GM12875 (cell line): ENCODE measurements at regions not wholly inside any gene's neighbourhood (a gene's known extent, or its start where the extent isn't known, plus 50 kb on each side); places are given as distances from the start of the nearest gene placed in this dataset.

Source experiments
- H3K4me3 ChIP-seq: one replicate; pipeline ENCODE4 v1.5.1; 2011; ENCODE audit warnings: low read depth, low read length, control low read depth
- CTCF ChIP-seq: IDR thresholded peaks from 2 replicates; pipeline ENCODE4 v1.5.1; 2011; ENCODE audit warnings: low read depth, mild to moderate bottlenecking, control low read depth, inconsistent platforms, low read length, moderate library complexity, borderline replicate concordance; ENCODE audit not compliant: insufficient read depth

DNA sequence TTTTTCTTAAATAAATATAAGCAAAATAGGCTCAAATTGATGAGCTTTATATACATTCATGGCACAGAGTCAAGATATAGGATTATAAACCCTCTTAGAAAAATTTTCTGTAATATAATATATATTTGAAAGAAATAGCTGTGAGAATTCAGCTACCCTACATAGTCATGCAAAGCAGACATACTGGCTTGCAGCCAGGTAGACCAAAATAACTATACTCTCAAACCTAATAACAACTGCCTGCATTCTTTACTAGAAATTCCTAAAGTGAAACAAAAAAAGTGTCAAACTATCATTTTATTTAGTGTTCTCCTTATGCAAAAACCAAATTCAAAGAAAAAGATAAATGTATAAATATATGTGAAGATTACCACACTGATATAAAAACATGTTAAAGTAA is 1390.2 kb downstream of the C4orf33 start:
- H3K4me3 ChIP-seq: no peak overlapping the region
- TF ChIP-seq CTCF: no peak

DNA sequence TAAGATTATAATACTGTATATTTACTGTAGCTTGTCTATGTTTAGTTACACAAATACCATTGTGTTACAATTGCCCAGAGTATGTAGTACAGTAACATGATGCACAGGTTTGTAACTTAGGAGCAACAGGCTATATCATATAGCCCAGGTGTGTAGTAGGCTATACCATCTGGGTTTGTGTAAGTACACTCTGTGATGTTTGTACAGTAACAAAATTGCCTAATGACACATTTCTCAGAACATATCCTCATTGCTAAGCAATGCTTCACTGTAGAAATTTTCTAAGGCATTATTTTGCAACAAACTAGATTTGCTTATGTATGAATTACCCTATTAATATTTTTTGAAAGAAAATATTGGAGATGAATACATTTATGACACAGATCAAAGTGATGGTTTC is 1390.9 kb downstream of the C4orf33 start:
- no peak overlapping the region for H3K4me3 ChIP-seq
- no peak for TF ChIP-seq CTCF

DNA sequence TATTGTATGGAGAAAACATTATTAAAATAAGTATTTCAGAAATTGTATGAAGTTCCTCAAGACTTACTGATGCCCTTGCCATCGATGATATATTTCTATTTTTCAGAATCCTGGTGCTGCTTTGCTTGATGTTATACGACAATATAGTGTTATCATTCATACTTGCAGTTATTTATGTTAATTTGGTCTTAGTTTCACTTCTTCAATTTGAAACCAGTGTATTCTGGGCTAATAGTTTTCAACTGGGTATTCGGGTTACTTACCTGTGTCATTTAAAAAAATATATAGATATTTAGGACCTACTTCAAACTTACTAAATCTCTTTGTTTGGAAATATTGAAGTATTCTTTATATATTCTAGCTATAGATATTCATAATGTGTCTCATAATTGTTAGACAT is 1414.7 kb downstream of the C4orf33 start:
- no peak overlapping the region for H3K4me3 ChIP-seq
- TF ChIP-seq CTCF: no peak

- TF ChIP-seq CTCF: no peak
- no peak overlapping the region for H3K4me3 ChIP-seq
These were observed 1415.8 kb downstream of the C4orf33 start for GRCh38 chr4:130511776-130512175.

DNA sequence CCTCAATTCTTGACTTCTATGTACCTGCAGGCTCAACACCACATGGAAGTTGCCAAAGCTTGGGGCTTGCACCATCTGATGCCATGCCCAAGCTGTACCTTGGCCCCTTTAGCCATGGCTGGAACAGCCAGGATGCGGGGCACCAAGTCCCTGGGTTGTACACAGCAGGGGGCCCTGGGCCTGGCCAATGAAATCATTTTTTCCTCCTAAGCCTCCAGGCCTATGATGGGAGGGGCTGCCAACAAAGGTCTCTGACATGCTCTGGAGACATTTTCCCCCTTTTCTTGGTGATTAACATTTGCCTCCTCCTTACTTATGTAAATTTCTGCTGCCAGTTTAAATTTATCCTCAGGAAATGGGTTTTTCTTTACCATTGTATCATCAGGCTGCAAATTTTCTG is 1428.1 kb downstream of the C4orf33 start:
- TF ChIP-seq CTCF: no peak

DNA sequence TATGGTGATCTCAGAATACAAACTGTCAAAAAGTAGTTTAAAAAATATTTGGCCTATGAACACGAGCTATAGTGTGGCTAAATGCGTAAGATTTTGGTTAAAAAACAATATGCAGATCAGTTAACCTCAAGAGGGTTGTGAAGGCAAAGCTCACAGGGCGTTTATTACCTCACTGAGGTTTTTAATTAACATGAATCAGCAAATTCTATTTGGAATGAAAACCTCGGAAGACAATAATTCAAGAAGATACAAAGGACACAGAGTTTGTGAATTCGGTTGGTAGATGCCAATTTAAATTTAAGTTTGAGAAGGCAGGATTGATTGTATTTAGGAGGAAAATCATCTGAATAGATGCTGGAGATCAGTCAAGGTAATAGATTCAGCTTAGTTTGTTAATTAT is 1434.6 kb downstream of the C4orf33 start:
- no peak for TF ChIP-seq CTCF
- H3K4me3 ChIP-seq: no peak overlapping the region

More for the DNA sequence above, 1428.1 kb downstream of the C4orf33 start:
- no peak overlapping the region for H3K4me3 ChIP-seq

GRCh38 chr4:130534651-130535050 is 1438.7 kb downstream of the C4orf33 start:
- no peak overlapping the region for H3K4me3 ChIP-seq
- TF ChIP-seq CTCF: no peak
